ENCODE measurements at regions not wholly inside any gene's neighbourhood (a gene's known extent, or its start where the extent isn't known, plus 50 kb on each side); places are given as distances from the start of the nearest gene placed in this dataset.

GRCh38 chr20:52402950-52403349, 211.4 kb upstream of the ZFP64 start:
- peaks cover 14% of the 10 kb centered on the region for H3K27me3 Mint-ChIP-seq (ENCODE audit: low read depth)
- no peaks in the 10 kb centered on the region for H3K36me3 Mint-ChIP-seq (ENCODE audit: low read depth)
- H3K9me3 Mint-ChIP-seq (ENCODE audit: low read depth): peaks cover 3% of the 10 kb centered on the region
- no peak overlapping the region for H3K4me3 Mint-ChIP-seq (ENCODE audit: unreplicated experiment)
- DNase-seq (ENCODE audit: low spot score): no peak
- H3K27ac Mint-ChIP-seq (ENCODE audit: unreplicated experiment): no peak overlapping the region
- no peaks in the 10 kb centered on the region for H3K4me1 Mint-ChIP-seq (ENCODE audit: low read depth)
- TF ChIP-seq, protein P1, sequence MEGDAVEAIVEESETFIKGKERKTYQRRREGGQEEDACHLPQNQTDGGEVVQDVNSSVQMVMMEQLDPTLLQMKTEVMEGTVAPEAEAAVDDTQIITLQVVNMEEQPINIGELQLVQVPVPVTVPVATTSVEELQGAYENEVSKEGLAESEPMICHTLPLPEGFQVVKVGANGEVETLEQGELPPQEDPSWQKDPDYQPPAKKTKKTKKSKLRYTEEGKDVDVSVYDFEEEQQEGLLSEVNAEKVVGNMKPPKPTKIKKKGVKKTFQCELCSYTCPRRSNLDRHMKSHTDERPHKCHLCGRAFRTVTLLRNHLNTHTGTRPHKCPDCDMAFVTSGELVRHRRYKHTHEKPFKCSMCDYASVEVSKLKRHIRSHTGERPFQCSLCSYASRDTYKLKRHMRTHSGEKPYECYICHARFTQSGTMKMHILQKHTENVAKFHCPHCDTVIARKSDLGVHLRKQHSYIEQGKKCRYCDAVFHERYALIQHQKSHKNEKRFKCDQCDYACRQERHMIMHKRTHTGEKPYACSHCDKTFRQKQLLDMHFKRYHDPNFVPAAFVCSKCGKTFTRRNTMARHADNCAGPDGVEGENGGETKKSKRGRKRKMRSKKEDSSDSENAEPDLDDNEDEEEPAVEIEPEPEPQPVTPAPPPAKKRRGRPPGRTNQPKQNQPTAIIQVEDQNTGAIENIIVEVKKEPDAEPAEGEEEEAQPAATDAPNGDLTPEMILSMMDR (IDR thresholded peaks at IDR 0.05): no peak

GRCh38 chr20:52402514-52402913, 210.9 kb upstream of the ZFP64 start:
- TF ChIP-seq, protein P1 (IDR thresholded peaks at IDR 0.05): no peak
- no peak for DNase-seq (ENCODE audit: low spot score)
- Mint-ChIP-seq H3K27me3 (ENCODE audit: low read depth) (peaks cover 14% of the 10 kb centered on the region), H3K27ac (ENCODE audit: unreplicated experiment) (no peak overlapping the region), H3K4me3 (ENCODE audit: unreplicated experiment) (no peak overlapping the region), H3K4me1 (ENCODE audit: low read depth) (no peaks in the 10 kb centered on the region), H3K36me3 (ENCODE audit: low read depth) (no peaks in the 10 kb centered on the region), H3K9me3 (ENCODE audit: low read depth) (peaks cover 3% of the 10 kb centered on the region)

DNA sequence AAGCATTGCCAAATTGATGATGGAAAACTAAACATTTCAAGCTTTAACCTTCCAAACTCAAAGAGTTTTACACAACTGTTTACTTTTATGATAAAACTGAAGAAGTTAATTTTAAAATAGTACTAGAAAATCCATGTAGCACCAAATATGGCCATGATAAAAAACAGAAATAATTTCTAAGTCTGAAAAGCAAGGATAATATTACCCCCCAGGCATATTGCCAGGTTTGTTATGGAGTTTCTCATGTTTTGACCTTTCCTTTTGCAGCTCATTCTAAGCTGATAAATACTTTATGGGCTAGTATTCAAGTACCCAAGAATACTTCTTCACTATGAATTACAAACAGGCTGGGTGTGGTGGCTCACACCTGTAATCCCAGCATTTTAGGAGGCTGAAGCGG, 209.9 kb upstream of the ZFP64 start:
- no peak overlapping the region for H3K4me3 Mint-ChIP-seq (ENCODE audit: unreplicated experiment)
- DNase-seq (ENCODE audit: low spot score): no peak
- TF ChIP-seq, protein P1 (IDR thresholded peaks at IDR 0.05): no peak
- peaks cover 3% of the 10 kb centered on the region for H3K9me3 Mint-ChIP-seq (ENCODE audit: low read depth)
- no peaks in the 10 kb centered on the region for H3K36me3 Mint-ChIP-seq (ENCODE audit: low read depth)
- H3K27me3 Mint-ChIP-seq (ENCODE audit: low read depth): peaks cover 14% of the 10 kb centered on the region
- H3K27ac Mint-ChIP-seq (ENCODE audit: unreplicated experiment): no peak overlapping the region
- H3K4me1 Mint-ChIP-seq (ENCODE audit: low read depth): no peaks in the 10 kb centered on the region

GRCh38 chr20:52399352-52399751, 207.8 kb upstream of the ZFP64 start:
- H3K27ac Mint-ChIP-seq (ENCODE audit: unreplicated experiment): no peak overlapping the region
- DNase-seq (ENCODE audit: low spot score): no peak
- H3K27me3 Mint-ChIP-seq (ENCODE audit: low read depth): peaks cover 7% of the 10 kb centered on the region
- H3K4me1 Mint-ChIP-seq (ENCODE audit: low read depth): no peaks in the 10 kb centered on the region
- TF ChIP-seq, protein P1 (IDR thresholded peaks at IDR 0.05): no peak
- no peaks in the 10 kb centered on the region for H3K36me3 Mint-ChIP-seq (ENCODE audit: low read depth)
- peaks cover 3% of the 10 kb centered on the region for H3K9me3 Mint-ChIP-seq (ENCODE audit: low read depth)
- no peak overlapping the region for H3K4me3 Mint-ChIP-seq (ENCODE audit: unreplicated experiment)

GRCh38 chr20:52389606-52390005, 198.0 kb upstream of the ZFP64 start:
- H3K36me3 Mint-ChIP-seq (ENCODE audit: low read depth): no peaks in the 10 kb centered on the region
- no peaks in the 10 kb centered on the region for H3K9me3 Mint-ChIP-seq (ENCODE audit: low read depth)
- H3K4me1 Mint-ChIP-seq (ENCODE audit: low read depth): no peaks in the 10 kb centered on the region
- no peak overlapping the region for H3K4me3 Mint-ChIP-seq (ENCODE audit: unreplicated experiment)
- TF ChIP-seq, protein P1 (IDR thresholded peaks at IDR 0.05): no peak
- no peak overlapping the region for H3K27ac Mint-ChIP-seq (ENCODE audit: unreplicated experiment)
- peaks cover 7% of the 10 kb centered on the region for H3K27me3 Mint-ChIP-seq (ENCODE audit: low read depth)
- no peak for DNase-seq (ENCODE audit: low spot score)
